ENCODE measurements at regions not wholly inside any gene's neighbourhood (a gene's known extent, or its start where the extent isn't known, plus 50 kb on each side); places are given as distances from the start of the nearest gene placed in this dataset.

DNA sequence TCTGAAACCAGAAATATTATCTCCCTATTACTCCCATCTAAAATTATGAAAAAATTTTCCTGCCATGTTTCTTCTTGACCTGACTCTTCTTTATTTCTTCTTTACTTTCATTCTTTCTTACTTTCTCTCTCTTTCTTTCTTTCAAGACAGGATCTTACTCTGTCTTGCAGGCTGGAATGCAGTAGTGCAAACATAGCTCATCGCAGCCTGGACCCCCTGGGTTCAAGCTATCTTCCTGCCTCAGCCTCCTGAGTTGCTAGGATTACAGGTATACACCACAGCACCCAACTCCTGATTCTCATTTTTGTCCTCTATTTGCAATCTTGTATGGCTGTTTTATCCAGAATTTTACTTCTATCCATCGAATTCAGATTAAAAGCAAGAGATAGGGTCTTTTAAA lies 631.1 kb downstream of the TBC1D4 start:
- TF ChIP-seq, protein P1, sequence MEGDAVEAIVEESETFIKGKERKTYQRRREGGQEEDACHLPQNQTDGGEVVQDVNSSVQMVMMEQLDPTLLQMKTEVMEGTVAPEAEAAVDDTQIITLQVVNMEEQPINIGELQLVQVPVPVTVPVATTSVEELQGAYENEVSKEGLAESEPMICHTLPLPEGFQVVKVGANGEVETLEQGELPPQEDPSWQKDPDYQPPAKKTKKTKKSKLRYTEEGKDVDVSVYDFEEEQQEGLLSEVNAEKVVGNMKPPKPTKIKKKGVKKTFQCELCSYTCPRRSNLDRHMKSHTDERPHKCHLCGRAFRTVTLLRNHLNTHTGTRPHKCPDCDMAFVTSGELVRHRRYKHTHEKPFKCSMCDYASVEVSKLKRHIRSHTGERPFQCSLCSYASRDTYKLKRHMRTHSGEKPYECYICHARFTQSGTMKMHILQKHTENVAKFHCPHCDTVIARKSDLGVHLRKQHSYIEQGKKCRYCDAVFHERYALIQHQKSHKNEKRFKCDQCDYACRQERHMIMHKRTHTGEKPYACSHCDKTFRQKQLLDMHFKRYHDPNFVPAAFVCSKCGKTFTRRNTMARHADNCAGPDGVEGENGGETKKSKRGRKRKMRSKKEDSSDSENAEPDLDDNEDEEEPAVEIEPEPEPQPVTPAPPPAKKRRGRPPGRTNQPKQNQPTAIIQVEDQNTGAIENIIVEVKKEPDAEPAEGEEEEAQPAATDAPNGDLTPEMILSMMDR (IDR thresholded peaks at IDR 0.05), result no peak
- TF ChIP-seq POLR2AphosphoS5 (IDR thresholded peaks at IDR 0.05) (no peak), POLR2A (IDR thresholded peaks at IDR 0.05) (no peak)
